ENCODE measurements at regions not wholly inside any gene's neighbourhood (a gene's known extent, or its start where the extent isn't known, plus 50 kb on each side); places are given as distances from the start of the nearest gene placed in this dataset.

GRCh38 chr13:47407808-47408207, 511.0 kb upstream of the HTR2A start:
- no peak for TF ChIP-seq CTCF (IDR thresholded peaks at IDR 0.05)
- no peak for TF ChIP-seq POLR2A (IDR thresholded peaks at IDR 0.05)
